Mesodermal cell (in vitro differentiated cells): ENCODE measurements at regions not wholly inside any gene's neighbourhood (a gene's known extent, or its start where the extent isn't known, plus 50 kb on each side); places are given as distances from the start of the nearest gene placed in this dataset.
"Not testable (repeated sequence)": the region's sequence is repeated elsewhere in the genome, so short reads cannot be mapped to it uniquely, and the experiment has no call there.

Source experiments
- H3K27ac ChIP-seq: 2 replicates; pipeline ENCODE4 v1.7.0; 2013; ENCODE audit warnings: mild to moderate bottlenecking, low read depth, low read length, moderate library complexity; ENCODE audit not compliant: severe bottlenecking
- H3K36me3 ChIP-seq: 2 replicates; pipeline ENCODE4 v1.7.1; 2013; ENCODE audit warnings: mild to moderate bottlenecking, low read length, moderate library complexity; ENCODE audit not compliant: control insufficient read depth, insufficient read depth
- H3K4me1 ChIP-seq: one replicate; pipeline ENCODE4 v1.7.1; 2013; ENCODE audit warnings: mild to moderate bottlenecking, low read length; ENCODE audit not compliant: insufficient read depth, control insufficient read depth, poor library complexity, severe bottlenecking
- H3K4me3 ChIP-seq: 2 replicates; pipeline ENCODE4 v1.7.0; 2013; ENCODE audit warnings: low read length, control low read depth, mild to moderate bottlenecking; ENCODE audit not compliant: insufficient read depth, poor library complexity, severe bottlenecking; ENCODE audit errors: extremely low read depth
- H3K9me3 ChIP-seq: 2 replicates; pipeline ENCODE4 v1.7.1; 2013; ENCODE audit warnings: mild to moderate bottlenecking, low read length, moderate library complexity; ENCODE audit not compliant: control insufficient read depth
- WGBS, 2 experiments: methylation state at CpG; one replicate each; pipeline ENCODE4 v1.1.5; 2013; ENCODE audit warnings: missing lambda C conversion rate in 2 of 2; ENCODE audit not compliant: insufficient coverage in 2 of 2; 5-methylcytosine and 5-hydroxymethylcytosine counted together

GRCh38 chr2:195572895-195573683 is 83.9 kb upstream of the SLC39A10 start:
- no peak overlapping the region for H3K27ac ChIP-seq
- H3K4me1 ChIP-seq: no peaks in the 10 kb centered on the region
- no peak overlapping the region for H3K4me3 ChIP-seq
- no peaks in the 10 kb centered on the region for H3K9me3 ChIP-seq
- WGBS, 2 experiments: 87 to 90% methylated on average over 2 to 4 of the region's 6 CpGs
- H3K36me3 ChIP-seq: no peaks in the 10 kb centered on the region

GRCh38 chr2:195570329-195570728 is 86.7 kb upstream of the SLC39A10 start:
- Histone ChIP-seq H3K9me3 (no peaks in the 10 kb centered on the region), H3K27ac (no peak overlapping the region), H3K4me1 (no peaks in the 10 kb centered on the region), H3K36me3 (no peaks in the 10 kb centered on the region), H3K4me3 (no peak overlapping the region)
- WGBS, 2 experiments: 71 to 86% methylated on average over 1 of the region's 2 CpGs

GRCh38 chr2:195569255-195569654 is 87.8 kb upstream of the SLC39A10 start:
- 87 to 100% methylated on average over 2 to 3 of the region's 3 CpGs for WGBS, 2 experiments

DNA sequence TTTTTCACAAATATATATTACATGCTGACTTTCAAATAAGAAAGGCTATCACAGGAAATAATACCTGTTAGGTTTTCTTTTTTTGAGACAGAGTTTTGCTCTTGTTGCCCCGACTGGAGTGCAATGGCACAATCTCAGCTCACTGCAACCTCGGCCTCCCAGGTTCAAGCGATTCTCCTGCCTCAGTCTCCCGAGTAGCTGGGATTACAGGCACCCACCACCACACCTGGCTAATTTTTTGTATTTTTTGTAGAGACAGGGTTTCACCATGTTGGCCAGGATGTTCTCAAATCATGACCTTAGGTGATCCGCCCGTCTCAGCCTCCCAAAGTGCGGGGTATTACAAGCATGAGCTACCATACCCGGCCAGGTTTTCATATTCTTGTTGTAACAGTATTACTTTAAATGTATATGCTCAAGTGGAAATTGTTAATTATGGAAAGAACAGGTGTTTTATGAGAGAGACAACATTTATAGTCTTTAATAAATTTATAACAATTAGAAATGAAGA is 92.3 kb upstream of the SLC39A10 start:
- H3K36me3 ChIP-seq, H3K27ac ChIP-seq: not testable (repeated sequence)
- 83 to 92% methylated on average over 1 to 4 of the region's 8 CpGs for WGBS, 2 experiments

More at GRCh38 chr2:195569255-195569654, 87.8 kb upstream of the SLC39A10 start:
- H3K4me1 ChIP-seq: no peaks in the 10 kb centered on the region
- no peaks in the 10 kb centered on the region for H3K9me3 ChIP-seq
- no peaks in the 10 kb centered on the region for H3K36me3 ChIP-seq
- H3K27ac ChIP-seq: no peak overlapping the region
- H3K4me3 ChIP-seq: no peak overlapping the region

GRCh38 chr2:195563857-195564512 is 93.0 kb upstream of the SLC39A10 start:
- 91 to 93% methylated on average over 9 of the region's 12 CpGs for WGBS, 2 experiments
- Histone ChIP-seq H3K4me3 (no peak overlapping the region), H3K27ac (no peak overlapping the region), H3K4me1 (peaks cover 3% of the 10 kb centered on the region), H3K9me3 (no peaks in the 10 kb centered on the region), H3K36me3 (no peaks in the 10 kb centered on the region)

More for the DNA sequence above, 92.3 kb upstream of the SLC39A10 start:
- not testable (repeated sequence) for H3K9me3 ChIP-seq, H3K4me3 ChIP-seq, H3K4me1 ChIP-seq

GRCh38 chr2:195562570-195563566 is 94.2 kb upstream of the SLC39A10 start:
- no peaks in the 10 kb centered on the region for H3K36me3 ChIP-seq
- H3K4me1 ChIP-seq: peaks cover 3% of the 10 kb centered on the region
- 97 to 98% methylated on average over 4 to 5 of the region's 28 CpGs for WGBS, 2 experiments
- no peaks in the 10 kb centered on the region for H3K9me3 ChIP-seq
- H3K27ac ChIP-seq: no peak overlapping the region
- H3K4me3 ChIP-seq: no peak overlapping the region

DNA sequence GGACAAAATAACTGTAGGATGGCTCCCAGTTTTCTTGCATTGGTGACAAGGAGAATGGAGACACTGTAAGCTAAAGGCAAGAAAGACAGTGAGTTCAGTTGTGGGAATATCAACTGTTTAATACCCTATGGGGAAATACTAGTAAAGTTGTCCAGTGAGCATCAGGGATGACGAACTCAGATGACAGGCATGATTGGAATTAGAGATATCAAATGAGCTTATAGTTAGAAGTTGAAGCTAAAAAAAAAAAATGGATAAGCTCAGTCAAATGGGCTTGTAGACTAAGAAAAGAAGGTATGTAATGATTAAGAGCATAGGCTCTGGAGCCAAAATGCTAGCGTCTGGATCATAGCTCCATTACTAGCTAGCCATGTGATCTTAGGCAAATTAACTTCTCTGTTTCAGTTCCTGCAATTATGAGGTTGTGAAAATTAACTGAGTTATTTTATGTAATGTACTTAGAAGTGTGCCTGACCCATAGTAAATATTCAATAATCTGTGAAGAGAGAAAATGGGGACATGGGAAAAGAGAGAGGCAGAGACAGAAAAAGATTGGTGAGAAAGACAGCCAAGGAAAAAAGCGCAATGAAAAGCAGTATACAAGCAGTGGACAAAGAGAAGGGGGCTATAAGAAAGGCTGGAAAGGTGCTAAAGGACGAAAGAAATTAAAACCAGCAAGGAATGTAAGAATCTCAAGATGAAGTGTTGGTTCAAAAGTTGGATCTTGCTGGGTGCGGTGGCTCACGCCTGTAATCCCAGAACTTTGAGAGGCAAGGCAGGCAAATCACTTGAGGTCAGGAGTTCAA is 95.7 kb upstream of the SLC39A10 start:
- H3K4me1 ChIP-seq: peaks cover 3% of the 10 kb centered on the region
- 94 to 95% methylated on average over 5 of the region's 6 CpGs for WGBS, 2 experiments
- no peaks in the 10 kb centered on the region for H3K36me3 ChIP-seq
- no peak overlapping the region for H3K27ac ChIP-seq
- no peaks in the 10 kb centered on the region for H3K9me3 ChIP-seq
- no peak overlapping the region for H3K4me3 ChIP-seq

DNA sequence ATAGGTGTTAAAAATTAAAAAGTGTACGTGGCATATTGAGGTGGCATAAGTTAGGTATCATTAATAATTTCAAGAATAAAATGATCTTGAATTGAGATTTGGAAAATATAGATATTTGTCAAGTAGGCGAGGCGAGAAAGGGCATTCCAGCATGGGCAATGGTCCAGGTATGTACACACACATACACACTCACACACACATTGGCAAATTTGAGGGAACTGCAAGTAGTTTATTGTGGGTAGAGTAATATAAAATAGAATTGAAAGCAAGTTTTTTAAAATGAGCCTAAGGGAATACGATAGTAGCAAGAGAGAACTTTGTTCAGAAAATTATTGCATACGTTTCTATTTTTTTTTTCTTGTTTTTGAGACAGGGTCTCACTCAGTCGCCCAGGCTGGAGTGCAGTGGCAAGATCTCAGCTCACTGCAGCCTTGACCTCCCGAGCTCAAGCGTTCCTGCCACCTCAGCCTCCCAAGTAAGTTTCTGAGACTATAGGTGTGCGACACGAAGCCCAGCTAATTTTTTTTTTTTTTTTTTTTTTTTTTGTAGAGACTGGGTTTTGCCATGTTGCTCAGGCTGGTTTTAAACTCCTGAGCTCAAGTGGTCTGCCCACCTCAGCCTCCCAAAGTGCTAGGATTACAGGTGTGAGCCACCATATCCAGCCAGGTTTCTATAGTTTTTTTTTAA is 96.7 kb upstream of the SLC39A10 start:
- Histone ChIP-seq H3K9me3 (no peaks in the 10 kb centered on the region), H3K4me1 (peaks cover 3% of the 10 kb centered on the region), H3K27ac (no peak overlapping the region), H3K4me3 (no peak overlapping the region), H3K36me3 (no peaks in the 10 kb centered on the region)
- WGBS, 2 experiments: 91 to 95% methylated on average over 2 to 5 of the region's 10 CpGs

DNA sequence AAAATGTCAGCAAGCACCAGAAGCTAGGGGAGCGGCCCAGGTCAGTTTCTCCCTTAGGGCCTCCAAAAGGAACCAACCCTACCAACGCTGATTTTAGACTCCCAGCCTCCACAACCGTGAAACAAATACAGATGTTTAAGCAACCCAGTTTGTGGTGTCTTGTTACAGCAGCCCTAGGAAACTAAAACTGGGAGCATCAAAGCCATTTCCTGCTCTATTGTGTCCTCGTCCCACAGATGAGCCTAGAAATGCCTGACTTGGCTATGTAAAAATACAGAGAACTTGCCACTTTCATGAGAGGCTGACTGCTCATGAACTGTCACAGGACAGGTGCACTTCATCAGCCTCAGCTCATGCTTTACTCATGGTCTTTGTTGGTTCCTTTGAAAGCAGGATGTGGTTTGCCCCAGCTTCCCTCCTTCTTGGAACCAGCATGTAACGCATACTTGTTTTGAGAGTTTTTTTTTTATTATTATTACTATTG is 97.6 kb upstream of the SLC39A10 start:
- Histone ChIP-seq H3K9me3 (no peaks in the 10 kb centered on the region), H3K36me3 (no peaks in the 10 kb centered on the region), H3K27ac (no peak overlapping the region), H3K4me3 (no peak overlapping the region), H3K4me1 (peaks cover 3% of the 10 kb centered on the region)
- 26 to 55% methylated on average over 3 to 4 of the region's 5 CpGs for WGBS, 2 experiments
